ENCODE measurements at regions not wholly inside any gene's neighbourhood (a gene's known extent, or its start where the extent isn't known, plus 50 kb on each side); places are given as distances from the start of the nearest gene placed in this dataset.
"Not testable (repeated sequence)": the region's sequence is repeated elsewhere in the genome, so short reads cannot be mapped to it uniquely, and the experiment has no call there.

DNA sequence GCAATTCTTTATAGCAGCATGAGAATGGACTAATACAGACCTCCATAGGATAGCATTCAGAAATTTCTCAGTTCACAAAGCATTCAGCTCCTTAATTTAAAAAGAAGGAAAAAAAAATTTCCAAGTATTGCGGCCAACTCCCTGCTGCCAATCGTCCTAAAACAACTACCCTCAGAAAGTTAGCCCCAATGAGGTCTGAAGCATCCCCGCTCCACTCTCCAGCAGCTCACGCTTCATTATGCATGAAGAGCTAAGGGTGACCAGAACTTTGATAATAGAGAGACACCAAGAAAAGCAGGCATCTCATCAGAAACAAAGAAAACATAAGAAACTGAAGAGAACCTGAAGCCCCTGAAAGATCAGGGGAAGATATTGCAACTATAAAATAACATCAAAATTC is 172.8 kb upstream of the NUDT4 start:
- no peak for DNase-seq (ENCODE audit: low read depth in 2 of 2)

DNA sequence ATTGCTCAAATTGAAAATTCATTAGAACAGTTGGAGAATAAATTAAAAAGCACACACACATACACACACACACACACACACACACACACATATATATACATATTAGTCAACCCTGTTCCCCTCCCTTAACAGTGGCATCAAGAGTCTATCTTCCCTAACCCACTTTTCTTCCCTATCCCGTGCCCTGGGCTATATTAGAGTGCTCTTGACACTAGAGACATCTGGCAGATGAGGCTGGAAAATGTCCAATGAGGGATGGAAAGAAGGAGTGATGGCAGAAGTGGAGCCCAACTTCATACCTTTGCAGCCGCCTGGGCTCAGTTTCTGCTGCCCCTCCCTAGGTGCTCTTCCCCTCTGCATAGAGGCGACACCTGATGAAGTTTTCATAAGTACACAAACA is 172.4 kb upstream of the NUDT4 start:
- DNase-seq (ENCODE audit: low read depth in 2 of 2), result no peak

DNA sequence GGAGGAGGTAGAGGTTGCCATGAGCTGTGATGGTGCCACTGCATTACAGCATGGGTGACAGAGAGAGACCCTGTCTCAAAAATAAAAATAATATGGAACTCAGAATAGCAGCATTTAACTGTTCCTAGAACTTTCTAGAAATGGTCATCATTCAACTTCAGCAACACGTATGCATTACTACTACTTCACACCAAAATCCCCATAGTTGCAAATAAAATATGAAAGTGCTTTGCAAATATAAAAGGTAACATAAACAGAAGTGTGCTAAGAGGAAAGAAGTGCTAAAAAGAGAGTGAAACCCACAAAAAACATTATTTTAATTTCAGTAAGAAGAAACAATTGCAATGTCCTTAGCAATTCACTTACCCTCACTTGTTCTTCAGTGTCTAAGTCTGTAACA is 169.7 kb upstream of the NUDT4 start:
- no peak for DNase-seq (ENCODE audit: low read depth in 2 of 2)

DNA sequence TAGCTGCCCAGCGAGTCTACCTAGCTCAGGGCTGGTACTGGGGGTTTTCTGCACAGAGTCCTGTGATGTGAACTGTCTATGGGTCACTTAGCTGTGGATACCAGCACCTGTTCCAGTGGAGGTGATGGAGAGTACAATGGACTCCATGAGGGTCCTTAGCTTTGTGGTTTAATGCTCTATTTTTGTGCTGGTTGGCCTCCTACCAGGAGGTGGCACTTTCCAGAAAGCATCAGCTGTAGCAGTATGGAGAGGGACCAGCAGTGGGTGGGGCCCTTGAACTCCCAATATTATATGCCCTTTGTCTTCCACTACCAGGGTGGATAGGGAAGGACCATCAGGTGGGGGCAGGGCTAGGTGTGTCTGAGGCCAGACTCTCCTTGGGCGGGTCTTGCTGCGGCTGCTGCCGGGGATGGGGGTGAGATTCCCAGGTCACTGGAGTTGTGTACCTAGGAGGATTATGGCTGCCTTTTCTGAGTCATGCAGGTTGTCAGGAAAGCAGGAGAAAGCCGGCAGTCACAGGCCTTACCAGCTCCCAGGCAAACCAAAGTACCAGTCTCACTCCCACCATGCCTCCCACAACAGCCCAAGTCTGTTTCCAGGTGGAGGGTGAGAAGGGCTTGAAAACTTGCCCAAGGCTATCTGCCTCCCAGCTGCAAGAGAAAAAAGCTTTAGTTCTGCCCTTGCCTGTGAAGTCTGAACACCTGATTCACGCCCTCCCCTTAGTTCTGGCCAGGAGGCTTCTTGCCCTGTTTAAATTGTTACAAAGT is 163.0 kb upstream of the NUDT4 start:
- DNase-seq (ENCODE audit: low read depth in 2 of 2), result no peak

DNA sequence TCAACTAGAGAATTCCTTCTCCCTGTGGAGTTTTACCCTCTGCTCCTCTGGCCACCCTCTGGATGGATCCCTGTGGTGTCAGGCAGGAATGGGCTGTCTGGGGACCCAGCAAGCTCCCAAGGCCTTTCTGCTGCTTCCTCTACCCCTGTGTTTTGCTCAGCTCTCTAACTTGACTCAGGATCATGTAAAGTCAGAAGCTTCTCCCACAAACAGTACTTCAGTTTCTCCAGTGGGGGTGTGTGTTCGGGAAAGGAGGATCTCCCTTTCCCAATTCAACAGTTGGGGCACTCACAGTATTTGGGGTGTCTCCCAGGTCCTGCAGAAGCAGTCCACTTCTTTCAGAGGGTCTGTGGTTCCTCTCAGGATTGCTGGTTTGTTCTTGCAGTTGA is 162.4 kb upstream of the NUDT4 start:
- no peak for DNase-seq (ENCODE audit: low read depth in 2 of 2)

DNA sequence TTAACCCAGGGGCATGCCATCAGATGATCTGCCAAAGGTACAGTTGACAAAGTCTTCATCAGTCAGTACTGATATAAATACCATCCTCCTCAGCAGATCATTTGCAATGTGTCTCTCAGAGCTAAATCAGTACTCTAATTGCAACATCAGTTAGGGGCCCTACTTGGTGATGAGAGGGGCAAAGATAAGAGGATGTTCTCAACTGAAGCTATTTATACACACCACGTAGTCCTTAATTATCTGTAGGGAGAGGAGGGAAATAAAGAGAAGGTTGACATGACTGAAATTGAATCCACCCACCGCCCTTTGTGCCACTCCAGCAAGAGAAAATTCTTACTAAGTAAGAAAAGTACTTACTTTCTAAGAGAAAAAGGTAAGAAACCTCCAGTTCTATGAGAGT is 157.8 kb upstream of the NUDT4 start:
- no peak for DNase-seq (ENCODE audit: low read depth in 2 of 2)

DNA sequence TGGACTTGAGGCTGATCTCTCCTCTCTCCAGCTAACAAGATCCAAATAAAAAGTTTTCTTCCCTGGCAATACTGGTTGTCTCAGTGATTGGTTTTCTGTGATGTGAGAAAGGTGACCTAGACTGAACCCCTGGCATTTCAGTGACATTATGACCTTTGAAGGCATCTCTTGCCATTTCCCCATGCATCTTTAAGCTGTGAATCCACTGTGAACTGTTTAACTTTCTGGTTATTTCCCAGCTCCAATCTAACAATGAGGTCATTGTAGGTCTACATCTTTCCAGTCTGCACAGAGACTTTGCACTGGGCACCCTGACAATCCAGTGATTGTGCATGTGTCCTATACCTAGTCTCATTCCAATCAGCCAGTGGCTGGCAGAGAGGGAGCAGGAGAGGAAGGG is 155.9 kb upstream of the NUDT4 start:
- DNase-seq (ENCODE audit: low read depth in 2 of 2), result no peak

DNA sequence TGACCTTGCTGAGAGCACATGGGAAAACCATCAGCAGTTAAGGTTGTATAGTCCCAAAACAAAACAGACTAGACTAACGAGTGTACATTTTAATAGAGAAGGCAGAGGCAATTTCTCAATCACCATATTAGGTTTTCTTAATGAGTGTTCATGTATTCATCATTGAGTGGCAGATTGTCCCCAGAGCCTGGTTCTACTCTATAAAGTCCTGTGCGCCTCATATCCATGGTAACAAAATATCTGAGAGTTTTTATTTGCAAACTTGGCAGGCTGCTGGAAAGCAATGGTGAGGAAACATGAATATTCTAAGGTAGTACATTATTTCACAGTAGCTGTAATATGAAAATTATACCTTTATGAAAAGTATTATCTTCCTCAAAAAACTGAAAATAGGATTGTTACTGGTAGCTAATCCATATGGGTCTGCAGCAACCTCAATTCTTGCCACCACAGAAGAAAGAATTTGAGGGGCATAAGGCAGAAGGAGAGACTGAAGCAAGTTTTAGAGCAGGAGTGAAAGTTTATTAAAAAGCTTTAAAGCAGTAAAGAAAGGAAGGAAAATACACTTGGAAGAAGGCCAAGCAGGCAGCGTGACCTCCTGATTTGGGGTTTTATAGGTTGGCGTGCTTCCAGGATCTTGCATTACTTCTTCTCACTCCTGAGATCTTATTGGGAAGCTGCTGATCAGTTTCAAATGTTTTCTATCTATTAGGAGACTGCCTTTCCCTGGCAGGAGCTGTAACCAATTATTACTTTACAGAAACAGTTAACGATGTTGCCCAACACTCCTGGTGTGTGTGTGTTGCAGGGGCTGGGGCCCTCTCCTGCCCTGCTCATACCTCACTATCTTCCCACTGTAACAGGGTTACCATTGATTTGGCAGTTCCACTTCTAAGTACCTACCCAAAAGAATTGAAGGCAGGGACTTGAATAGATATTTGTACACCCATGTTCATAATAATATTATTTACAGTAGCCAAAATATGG is 154.0 kb upstream of the NUDT4 start:
- DNase-seq (ENCODE audit: low read depth in 2 of 2), result no peak

DNA sequence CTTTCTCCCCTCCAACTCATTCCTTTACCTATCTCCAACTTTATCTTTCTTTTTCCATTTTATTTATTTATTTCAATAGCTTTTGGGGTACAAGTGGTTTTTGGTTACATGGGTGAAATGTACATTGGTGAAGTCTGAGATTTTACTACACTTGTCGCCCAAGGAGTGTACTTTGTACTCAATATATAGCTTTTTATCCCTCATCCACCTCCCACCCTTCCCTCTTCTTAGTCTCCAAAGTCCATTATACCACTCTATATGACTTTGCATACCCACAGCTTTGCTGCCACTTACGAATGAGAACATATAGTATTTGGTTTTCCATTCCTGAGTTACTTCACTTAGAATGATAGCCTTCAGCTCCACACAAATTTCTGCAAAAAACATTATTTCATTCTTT is 152.6 kb upstream of the NUDT4 start:
- DNase-seq (ENCODE audit: low read depth in 2 of 2), result no peak

DNA sequence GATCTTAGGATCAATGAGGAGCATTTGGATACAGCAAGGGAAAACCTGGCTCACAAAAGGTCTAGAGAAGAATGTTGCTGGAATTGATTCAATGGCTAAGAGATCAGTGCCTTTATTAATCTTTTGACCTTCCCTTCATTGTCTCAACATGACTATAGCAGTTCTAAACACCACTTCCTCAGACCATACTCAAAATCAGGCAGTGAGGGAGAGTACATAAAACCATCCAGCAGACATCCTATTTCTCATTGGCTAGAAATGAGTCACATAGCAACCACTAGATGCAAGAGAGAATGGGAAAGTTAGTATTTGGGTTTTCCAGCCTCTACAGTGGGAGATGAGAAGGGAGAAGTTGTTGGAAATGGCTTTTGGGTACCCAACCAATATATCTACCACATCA is 151.4 kb upstream of the NUDT4 start:
- DNase-seq (ENCODE audit: low read depth in 2 of 2), result no peak

DNA sequence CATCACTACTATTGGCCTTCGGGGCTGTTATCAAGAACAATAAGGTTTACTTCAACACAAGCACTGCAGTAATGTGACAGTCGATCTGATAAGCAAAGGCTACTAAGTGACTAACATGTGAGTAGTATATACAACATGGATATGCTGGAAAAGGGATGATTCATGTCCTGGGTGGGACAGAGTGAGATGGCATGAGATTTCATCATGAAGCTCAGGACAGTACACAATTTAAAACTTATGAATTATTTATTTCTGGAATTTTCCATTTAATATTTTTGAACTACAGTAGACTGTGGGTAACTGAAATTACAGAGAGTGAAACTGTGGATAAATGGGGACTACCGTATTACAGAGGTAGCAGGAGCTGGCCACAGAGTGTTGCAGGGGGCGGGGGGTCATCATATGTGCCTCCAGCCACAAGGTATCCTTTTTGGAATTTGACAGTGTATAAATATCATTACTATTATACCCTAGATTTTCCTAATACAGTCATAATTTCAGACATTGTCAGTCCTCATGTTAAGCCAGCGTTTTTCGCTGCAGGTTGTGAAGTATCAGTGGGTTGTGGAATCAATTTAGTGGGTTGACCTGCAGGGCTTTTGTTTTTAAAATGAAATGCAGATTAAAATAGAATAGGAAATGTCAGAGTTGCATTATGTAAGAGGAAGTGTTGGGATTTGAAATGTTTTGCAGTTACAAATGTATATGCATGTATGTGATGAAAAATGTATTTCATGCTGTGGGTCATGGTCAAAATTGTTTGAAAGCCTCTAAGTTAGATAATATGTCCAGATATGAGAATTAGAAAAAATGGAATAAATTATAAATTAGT is 148.0 kb upstream of the NUDT4 start:
- DNase-seq (ENCODE audit: low read depth in 2 of 2), result no peak

DNA sequence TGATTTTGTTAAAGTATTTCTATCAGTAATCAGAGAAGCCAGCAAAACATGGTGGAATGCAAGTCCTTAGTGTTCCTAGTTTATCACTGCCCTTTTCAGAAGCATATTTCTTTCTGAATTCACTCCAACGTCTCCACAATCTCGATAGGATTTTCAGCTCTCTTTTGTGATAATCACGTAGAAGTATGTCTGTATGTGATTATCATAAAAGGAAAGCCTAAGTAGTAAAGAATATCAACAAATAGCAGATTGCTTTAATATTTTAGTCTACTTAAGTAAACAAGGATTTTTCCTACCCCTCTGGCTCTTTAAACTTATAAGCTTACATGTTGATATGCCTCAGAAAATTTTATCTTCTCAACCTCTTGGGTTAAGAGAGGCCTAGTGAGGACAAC is 147.4 kb upstream of the NUDT4 start:
- no peak for DNase-seq (ENCODE audit: low read depth in 2 of 2)

DNA sequence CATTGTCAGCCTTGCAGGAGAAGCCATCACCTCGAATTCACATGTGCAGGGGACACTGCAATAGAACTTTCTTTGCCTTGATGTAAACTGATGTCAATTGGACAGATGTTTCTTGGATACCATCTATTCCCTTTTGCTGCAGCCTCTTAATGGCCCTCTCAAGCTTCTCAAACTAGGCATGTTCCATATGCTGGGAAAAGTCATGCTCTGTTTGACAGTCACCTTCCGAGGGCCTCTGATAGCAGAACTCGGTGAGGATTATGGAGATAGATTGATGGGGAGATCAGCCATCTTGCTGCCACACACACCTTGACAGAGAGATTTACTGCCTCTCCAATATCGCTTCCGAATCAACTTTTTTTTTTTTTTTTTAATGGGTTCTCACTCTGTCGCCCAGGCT is 145.8 kb upstream of the NUDT4 start:
- no peak for DNase-seq (ENCODE audit: low read depth in 2 of 2)

DNA sequence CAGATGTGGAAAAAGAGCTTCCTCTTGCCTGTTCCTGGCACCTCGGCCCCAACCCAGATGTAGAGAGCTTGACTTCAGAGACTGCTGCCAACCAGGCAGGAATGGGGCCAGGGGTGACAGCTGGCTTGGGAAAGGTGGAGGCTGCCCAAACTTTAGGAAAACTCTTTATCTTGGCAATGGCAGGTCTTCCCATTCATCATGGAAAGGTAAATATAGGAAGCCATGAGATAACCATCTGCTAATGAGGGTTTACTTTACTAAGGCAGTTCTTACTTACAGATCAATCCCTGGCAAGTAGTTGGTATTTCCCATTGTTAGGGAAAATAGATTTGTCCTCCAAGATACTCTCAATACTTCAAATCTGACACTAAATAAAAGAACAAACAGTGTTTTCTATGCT is 143.1 kb upstream of the NUDT4 start:
- DNase-seq (ENCODE audit: low read depth in 2 of 2), result no peak

DNA sequence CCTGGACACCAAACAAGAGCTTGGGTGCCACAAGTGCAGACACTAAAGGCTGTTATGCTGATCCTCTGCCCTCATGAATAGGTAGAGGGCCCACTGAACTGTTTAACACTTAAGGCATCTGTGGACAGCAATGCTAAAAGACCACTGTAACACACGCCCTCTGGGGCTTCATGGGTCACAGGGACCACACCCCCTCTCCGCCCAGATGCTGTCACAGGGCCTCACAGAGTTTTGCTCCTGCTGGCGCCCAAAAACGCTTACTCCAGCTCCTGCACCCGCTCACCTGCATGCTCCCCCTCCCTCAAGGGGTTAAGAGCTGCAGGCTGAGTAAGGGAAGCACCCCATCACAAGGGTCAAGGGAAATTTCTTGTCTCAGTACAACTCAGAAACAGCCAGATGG is 141.8 kb upstream of the NUDT4 start:
- DNase-seq (ENCODE audit: low read depth in 2 of 2), result no peak

DNA sequence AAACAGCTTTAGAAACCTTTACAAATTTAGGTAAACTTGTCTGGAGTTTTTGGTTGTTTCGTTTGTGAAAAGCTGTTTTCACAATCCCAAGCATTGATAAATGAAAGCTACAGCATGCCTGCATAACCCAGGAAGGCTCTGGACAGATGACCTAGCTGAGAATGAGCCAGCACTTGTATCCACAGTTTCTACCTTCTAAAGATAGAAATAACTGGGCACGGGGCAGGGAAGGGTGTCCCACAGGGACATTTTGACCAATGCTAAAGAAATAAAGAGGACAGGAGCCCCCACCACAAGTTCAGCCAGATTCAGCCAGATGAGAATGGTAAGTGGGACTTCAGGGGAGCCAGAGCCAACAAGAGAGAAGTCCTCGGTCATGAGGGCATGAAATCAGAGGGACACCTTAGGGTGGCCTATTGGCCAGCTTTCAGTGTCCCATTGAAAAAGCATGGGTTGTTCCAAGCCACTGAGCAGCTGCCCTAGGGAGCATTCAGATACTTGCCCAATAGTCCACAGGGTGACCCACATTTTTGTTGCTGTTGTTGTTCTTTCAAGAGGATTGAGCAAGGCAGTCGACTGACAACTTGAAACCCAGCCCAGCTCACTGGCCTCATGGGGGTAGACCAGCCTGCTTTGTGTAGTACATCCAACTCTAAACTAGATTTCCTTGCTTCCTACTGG is 140.3 kb upstream of the NUDT4 start:
- no peak for DNase-seq (ENCODE audit: low read depth in 2 of 2)

DNA sequence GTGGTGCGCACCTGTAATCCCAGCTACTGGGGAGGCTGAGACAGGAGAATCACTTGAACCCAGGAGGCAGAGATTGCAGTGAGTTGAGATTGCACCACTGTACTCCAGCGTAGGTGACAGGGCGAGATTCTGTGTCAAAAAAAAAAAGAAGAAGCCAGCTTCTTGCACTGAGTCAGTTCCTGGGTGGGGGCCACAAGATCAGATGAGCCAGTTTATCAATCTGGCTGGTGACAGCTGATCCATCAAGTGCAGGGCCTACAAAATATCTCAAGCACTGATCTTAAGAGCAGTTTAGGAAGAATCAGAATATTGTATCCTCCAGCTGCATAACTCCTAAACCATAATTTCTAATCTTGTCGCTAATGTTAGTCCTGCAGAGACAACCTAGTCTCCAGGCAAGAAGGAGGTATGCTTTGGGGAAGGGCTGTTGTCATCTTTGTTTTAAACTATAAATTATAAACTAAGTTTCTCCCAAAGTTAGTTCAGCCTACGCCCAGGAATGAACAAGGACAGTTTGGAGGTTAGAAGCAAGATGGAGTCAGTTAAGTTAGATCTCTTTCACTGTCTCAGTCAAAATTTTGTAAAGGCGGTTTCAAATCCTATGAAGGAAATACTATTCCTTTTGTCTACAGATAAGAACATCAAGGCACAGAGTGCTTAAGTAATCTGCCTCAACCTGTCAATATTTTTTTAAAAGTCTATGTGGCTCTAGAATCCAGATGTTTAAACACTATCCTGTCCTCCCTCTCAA is 139.0 kb upstream of the NUDT4 start:
- not testable (repeated sequence) for DNase-seq (ENCODE audit: low read depth in 2 of 2)

DNA sequence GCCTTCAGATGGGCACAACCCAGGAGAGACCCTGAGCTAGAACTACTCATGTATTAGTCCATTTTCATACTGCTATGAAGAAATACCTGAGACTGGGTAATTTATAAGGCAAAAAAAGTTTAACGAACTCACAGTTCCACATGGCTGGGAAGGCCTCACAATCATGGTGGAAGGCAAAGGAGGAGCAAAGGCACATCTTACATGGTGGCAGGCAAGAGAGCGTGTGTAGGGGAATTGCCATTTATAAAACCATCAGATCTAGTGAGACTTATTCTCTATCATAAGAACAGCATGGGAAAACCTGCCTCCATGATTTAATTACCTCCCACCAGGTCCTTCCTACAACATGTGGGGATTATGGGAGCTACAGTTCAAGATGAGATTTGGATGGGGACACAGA is 137.9 kb upstream of the NUDT4 start:
- not testable (repeated sequence) for DNase-seq (ENCODE audit: low read depth in 2 of 2)

DNA sequence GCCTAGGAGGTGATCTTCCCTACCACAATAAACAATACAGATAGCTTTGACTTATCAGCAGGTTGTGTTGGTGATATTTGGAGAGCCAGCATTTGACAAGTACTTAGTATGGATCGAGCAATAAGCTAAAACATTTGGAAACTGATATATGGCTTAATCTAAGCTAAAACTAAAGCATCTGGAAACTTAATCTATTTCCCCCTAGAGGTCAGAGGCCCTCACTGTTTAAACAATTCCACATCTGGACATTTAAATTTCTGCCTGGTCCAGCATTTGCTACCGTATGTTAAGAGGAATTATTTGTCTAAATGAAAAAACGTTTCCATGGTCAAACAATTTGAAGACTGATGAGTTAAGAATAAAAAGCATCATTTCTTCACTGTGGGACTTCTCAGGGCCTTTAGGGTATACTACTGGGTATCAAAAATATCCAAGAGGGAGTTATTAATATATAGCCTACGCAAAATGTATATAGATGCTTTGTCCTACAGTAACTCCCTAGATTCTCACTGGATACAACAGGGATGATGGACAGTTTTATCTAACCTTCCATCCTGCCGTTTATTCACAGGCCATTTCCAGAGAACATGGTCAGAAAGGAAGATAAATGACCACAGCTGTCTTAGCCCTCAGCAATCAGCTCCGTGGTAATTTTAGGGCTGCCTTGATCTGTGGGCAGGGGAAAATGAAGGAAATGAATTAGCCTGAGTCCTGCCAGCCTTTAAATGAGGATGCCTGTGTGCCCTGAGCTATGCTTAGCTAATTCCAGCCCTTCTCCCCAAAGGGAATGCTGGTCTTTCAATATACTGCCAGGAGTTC is 135.4 kb upstream of the NUDT4 start:
- no peak for DNase-seq (ENCODE audit: low read depth in 2 of 2)

DNA sequence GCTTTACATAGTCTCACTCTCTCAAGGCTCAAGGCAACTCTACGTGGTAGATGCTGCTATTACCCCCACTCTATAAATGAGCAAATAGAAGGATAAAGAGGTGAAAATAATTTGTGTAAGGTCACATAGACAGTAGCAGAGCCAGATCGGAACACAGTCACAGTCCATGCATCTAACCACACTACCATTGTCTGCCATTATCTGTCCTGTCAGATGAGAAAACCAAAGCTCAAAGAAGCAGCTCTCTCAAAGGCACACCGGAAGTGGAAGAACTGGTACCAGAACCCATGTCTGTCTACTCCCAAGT is 134.4 kb upstream of the NUDT4 start:
- no peak for DNase-seq (ENCODE audit: low read depth in 2 of 2)

Data from stimulated activated CD8-positive, alpha-beta memory T cell treated with anti-CD3 and anti-CD28 coated beads, Interleukin-15, amount 100 ng/mL, for 4 hours (primary cell).